PC-3 (cell line): ENCODE measurements at regions not wholly inside any gene's neighbourhood (a gene's known extent, or its start where the extent isn't known, plus 50 kb on each side); places are given as distances from the start of the nearest gene placed in this dataset.

Experiments used
- CTCF ChIP-seq: fragments of 300-600 bp; sonication (generic); conservative IDR thresholded peaks from 2 replicates; pipeline ENCODE4 v1.5.1; 2017; ENCODE audit warnings: antibody characterized with exemption, low read depth, mild to moderate bottlenecking, low read length
- EZH2 ChIP-seq: fragments of 300-600 bp; sonication (generic); IDR thresholded peaks from one replicate; pipeline ENCODE4 v1.6.1; 2017; ENCODE audit warnings: antibody characterized with exemption, mild to moderate bottlenecking, low read length; ENCODE audit not compliant: unreplicated experiment
- EZH2phosphoT487 ChIP-seq: fragments of 300-600 bp; sonication (generic); IDR thresholded peaks from 2 replicates; pipeline ENCODE4 v1.6.1; 2018; ENCODE audit warnings: mild to moderate bottlenecking, antibody characterized with exemption, low read length, borderline replicate concordance

GRCh38 chr22:26956371-26956770, 299.0 kb downstream of the MIAT start:
- TF ChIP-seq CTCF (no peak), EZH2phosphoT487 (no peak), EZH2 (no peak)
